Neural progenitor cell (in vitro differentiated cells): ENCODE measurements at regions not wholly inside any gene's neighbourhood (a gene's known extent, or its start where the extent isn't known, plus 50 kb on each side); places are given as distances from the start of the nearest gene placed in this dataset.

ENCODE experiments used
- CTCF ChIP-seq: fragments of 200-600 bp; sonication (generic); IDR thresholded peaks from 2 replicates; pipeline ENCODE4 v1.5.1; 2017; ENCODE audit warnings: antibody characterized with exemption, mild to moderate bottlenecking
- EZH2 ChIP-seq: fragments of 200-600 bp; sonication (generic); IDR thresholded peaks from 2 replicates; pipeline ENCODE4 v1.6.1; 2017; ENCODE audit warnings: antibody characterized with exemption, mild to moderate bottlenecking, moderate library complexity
- EZH2phosphoT487 ChIP-seq: fragments of 200-600 bp; sonication (generic); IDR thresholded peaks from 2 replicates; pipeline ENCODE4 v1.6.1; 2017; ENCODE audit warnings: antibody characterized with exemption

GRCh38 chr6:56382416-56382940 is 135.1 kb upstream of the COL21A1 start:
- no peak for TF ChIP-seq CTCF
- TF ChIP-seq EZH2phosphoT487 = no peak
- no peak for TF ChIP-seq EZH2
